Stimulated activated CD4-positive, alpha-beta T cell treated with anti-CD3 and anti-CD28 coated beads, Interleukin-1b, Interleukin-23, amount 100 ng/mL, for 48 hours (primary cell): ENCODE measurements at regions not wholly inside any gene's neighbourhood (a gene's known extent, or its start where the extent isn't known, plus 50 kb on each side); places are given as distances from the start of the nearest gene placed in this dataset.

Experiments
- DNase-seq: peaks from one replicate; pipeline ENCODE4 v3.0.0-alpha.2; 2020

DNA sequence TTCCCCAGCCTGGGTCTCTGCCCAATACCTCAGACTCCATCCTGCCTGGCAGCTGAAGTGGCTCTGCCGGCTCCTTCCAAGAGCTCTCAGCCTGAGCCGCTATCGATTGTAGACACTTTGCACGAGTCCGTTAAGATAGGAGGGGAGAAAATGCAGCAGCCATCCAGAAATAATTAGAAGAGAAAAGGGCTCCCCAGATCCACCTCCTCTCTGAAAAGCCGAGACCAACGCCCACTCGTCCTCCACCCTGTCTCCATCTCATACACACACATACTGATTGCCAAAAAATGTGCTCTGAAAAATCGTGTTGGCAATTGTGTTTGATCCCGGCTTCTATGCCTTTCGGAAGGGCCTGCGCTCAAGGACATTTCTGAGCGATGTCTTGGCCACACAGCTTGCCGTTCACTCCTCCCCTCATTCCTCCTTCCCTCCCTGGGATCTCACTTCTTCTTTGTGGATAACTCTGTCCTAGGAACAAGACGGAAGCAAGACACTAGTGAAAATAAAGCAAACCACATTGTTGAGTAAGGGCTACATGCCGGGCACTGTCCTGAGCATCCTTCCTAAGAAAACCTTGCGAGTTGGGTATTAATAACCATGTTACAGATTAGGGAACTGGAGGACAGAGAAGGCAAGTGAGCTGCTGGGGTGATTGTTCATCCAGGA lies 372.8 kb upstream of the MYT1L start:
- no peak for DNase-seq

- no peak for DNase-seq
Observed at GRCh38 chr2:2703172-2703571, 372.1 kb upstream of the MYT1L start.

DNA sequence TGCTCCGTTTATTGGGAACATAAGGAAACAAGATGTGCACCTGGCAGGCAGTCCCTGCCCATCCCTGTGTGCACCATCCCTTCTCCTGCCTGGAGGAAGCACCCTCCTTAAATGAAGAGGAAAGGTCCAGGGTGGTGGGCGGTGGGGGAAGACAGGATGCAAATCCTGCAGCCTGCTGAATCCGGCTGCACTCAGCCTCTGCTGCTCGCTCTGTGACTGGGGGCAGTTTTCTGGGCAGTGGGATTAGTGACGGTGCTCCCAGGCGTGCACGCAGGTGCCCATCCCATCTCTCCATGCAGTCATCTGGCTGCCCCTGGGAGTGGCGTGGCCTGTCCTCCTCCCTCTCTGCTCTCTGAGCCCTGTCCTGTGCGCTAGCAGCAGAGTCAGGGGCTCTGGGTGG lies 371.3 kb upstream of the MYT1L start:
- no peak for DNase-seq

DNA sequence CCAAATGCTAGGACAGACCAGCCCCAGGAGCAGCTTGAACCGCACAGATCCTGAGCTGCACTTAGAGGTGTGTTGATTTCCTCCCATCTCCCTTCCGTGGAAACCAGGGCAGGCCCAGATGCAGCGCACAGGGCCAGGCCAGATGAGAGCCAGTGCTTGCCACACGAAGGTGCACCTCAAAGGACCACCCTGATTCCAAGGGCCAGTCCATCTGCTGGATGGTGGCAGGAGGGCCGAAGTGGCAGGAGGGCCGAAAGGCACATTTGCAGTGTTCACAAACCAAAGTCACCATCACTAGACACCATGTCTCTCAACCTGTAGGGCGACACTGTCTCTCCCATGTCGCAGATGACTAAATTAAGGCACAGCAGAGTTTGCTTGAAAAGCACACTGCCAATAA lies 370.7 kb upstream of the MYT1L start:
- no peak for DNase-seq

GRCh38 chr2:2701176-2701781 lies 370.2 kb upstream of the MYT1L start:
- DNase-seq = no peak

DNA sequence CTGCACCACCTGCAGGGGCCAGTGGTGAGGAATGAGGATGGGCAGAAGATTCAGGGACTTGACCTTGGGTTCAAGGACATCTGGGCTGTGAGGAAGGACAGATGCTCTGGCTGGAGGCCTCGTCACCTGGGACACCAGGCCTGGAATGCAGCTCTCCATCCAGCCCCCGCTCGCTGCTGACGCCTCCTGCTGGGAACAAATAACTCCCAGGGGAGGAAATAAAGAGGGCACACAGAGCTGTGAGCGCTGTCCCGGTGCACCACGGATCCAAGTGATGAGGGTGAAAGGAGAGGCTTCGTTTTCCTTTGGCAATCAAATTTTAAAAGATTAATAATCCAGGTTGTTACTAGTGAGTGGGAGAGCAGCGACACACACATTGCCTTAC lies 368.0 kb upstream of the MYT1L start:
- DNase-seq = no peak

DNA sequence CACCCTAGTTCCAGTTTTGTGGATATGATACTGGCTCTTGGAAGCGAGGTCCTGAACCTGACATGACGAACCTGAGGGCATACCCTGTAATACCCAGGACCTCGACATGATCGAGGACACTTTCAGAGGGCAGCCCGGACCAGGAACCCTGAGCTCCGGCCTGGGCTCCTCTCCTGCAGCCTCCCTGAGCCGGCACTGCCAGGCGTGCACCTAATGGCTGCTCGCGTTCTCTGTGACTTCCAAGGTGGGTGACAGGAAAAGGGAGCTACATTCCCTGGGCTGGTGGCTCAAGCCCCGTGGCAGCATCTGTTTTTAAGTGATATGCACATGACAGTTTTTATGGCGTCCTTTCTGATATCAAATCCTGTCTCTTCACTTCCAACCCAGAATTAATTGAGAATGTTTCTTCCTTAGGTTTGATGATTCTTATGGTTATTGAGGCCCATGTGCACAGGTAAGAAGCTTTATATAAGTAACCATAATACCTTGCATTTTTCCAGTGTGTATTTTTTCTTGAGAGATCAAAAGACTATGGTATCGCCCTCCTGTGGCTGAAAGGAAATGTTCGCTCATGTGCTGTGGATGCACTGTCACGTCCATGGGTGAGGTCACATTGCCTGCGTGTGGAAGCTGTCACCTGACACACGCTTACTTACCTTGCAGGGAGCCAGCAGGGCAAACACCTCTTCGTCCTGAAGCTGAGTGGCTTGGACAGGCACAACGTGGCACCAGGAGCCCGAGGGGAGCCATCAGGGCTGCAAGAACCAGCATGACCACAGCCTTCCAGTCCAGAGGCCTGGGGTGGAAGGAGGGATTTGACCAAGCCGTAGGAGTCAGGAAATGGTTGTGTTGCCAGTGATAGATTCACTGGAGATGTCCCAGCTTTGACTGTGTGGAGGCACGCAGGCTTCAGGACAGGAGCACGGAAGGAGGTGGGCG lies 367.4 kb upstream of the MYT1L start:
- DNase-seq = peak; percentile 31

GRCh38 chr2:2696733-2697455 lies 365.8 kb upstream of the MYT1L start:
- DNase-seq = no peak

GRCh38 chr2:2696325-2696724 lies 365.2 kb upstream of the MYT1L start:
- DNase-seq = no peak

- no peak for DNase-seq
Observed at GRCh38 chr2:2694746-2695145, 363.7 kb upstream of the MYT1L start.

DNA sequence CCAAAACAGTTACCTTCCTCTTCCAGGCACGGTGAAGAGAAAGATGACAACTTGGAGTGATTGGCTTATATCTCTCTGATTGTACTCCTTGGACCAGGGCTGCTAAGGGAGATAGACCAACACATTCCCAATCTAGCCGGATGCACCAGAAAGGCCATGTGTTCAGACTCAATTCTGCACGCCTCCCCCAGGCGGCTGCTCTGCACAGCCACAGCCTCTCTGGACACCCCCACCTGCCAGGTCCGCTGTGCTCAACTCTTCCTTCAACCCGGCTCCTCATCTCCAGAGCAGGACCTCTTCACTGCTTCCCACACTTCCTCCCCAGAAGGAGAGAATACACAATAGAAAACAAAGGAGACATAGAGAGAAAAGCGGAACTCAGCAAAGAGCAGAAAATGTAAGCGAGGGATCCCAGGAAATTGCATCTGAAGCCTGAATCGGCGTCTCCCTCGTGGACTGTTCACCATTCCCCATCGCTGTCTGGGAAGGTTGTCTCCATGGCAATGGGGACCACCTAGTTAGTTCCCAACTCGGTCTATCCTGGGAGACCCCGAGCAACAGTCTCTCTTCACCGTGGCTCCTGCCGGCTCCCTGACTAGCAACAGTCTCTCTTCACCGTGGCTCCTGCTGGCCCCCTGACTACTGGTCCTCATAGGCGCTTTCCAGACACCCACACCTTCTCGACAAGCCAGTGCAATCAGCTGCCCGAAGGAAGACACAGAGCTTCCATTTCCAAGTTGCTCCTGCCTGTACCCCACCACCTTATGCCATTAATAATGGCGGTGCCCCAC lies 361.7 kb upstream of the MYT1L start:
- no peak for DNase-seq

- no peak for DNase-seq
Observed at GRCh38 chr2:2691419-2691818, 360.3 kb upstream of the MYT1L start.

DNA sequence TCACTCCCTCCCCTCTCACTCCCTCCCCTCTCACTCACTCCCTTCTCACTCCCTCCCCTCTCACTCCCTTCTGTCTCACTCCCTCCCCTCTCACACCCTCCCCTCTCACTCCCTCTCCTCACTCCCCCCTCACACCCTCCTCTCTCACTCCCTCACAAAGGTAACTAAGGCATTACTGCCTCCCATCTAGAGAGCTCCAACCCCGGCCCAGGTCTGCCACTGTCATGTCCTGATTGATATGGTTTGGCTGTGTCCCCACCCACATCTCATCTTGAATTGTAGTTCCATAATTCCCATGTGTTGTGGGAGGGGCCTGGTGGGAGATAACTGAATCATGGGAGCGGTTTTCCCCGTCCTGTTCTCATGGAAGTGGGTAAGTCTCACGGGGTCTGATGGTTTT lies 359.9 kb upstream of the MYT1L start:
- DNase-seq = no peak

DNA sequence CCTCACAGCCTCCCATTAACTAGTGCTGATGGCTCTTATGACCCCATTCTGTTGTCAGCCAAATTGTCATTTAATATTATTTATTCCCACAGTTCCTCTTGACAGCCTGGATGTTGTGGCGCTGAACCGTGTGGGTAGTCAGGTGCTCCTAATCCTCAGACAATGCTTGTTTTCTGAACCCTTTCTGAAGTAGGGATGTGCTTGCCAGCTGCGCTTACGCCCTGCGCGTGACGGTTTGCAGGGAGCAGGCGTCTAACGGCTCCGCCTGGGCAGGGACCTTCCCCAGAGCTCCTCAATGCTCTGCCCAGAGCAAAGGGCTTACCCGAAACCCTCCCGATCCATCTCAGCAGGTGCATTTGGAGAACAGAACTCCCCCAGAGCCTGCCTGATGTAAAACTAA lies 358.2 kb upstream of the MYT1L start:
- no peak for DNase-seq

DNA sequence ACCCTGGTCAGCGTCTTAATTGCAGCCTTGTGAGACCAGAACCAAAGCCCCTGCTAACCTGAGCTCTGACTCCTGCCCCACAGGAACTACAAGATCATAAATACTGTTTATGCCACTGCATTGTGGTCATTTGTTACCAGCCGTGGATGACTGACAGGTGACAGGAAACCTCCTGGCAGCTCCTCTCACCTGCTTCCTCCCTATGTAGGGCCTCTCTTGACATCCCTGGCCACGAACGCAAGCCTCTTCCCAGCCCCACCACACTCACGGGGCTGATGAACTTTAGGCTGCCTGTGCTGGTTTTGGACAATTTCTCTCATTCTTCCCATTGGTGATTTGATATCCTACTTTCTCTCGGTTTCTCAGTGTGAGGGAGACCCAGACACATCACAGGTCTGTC lies 357.2 kb upstream of the MYT1L start:
- no peak for DNase-seq

GRCh38 chr2:2687745-2688144 lies 356.7 kb upstream of the MYT1L start:
- no peak for DNase-seq

- no peak for DNase-seq
Observed at GRCh38 chr2:2686222-2686621, 355.1 kb upstream of the MYT1L start.

GRCh38 chr2:2683606-2684224 lies 352.6 kb upstream of the MYT1L start:
- no peak for DNase-seq

- no peak for DNase-seq
Observed at GRCh38 chr2:2682700-2683342, 351.7 kb upstream of the MYT1L start.

DNA sequence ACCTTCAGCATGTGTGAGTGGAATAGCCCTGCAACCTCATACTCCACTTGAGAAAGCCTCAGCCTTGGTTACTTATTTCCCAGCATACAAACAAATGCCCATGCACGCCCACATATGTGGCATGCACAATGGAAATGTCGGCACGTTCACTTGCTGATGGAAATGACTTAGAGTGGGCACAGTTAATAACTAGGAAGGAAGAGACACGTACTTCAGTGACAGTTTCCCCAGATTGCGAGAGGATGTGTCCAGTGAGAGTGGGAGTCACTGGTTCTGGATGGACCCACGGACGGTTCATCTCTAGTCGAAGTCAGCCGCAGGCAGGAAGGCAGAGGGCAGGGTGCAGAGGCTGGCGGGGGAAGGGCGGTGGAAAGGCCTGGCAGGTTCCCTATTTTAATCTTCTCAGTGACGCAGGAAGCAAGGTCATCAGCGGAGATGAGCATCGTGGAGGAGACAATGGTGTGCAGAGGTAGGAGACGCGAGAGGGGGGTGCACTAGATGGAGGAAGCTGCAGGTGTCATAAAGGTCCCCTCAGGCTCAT lies 350.7 kb upstream of the MYT1L start:
- peak; percentile 6 for DNase-seq

- no peak for DNase-seq
Observed at GRCh38 chr2:2681085-2681484, 350.0 kb upstream of the MYT1L start.
